OCI-LY7 (cell line): ENCODE measurements at regions not wholly inside any gene's neighbourhood (a gene's known extent, or its start where the extent isn't known, plus 50 kb on each side); places are given as distances from the start of the nearest gene placed in this dataset.

Experiments used
- BruUV-seq: library from RNA; stranded (reverse); fragments of 400-500 nt; replicated peaks from 2 replicates; lab custom pipeline; 2021; lab: Mats Ljungman, UMichigan
- CTCF ChIA-PET: fragments of 300-600 bp; sonication (Branson Sonifier 250); formaldehyde crosslinking; loops from one replicate; lab custom pipeline; 2022; ENCODE audit warnings: antibody characterized with exemption; ENCODE audit not compliant: unreplicated experiment; lab: Charles Lee
- POLR2A ChIA-PET: fragments of 300-600 bp; sonication (Branson Sonifier 250); formaldehyde crosslinking; loops from one replicate; lab custom pipeline; 2022; ENCODE audit warnings: antibody characterized with exemption; lab: Charles Lee
- DNase-seq: peaks from one replicate; pipeline ENCODE4 v3.0.0-alpha.2; 2015; ENCODE audit warnings: low spot score
- H2AFZ ChIP-seq: fragments of 200-600 bp; sonication (generic), shearing (Covaris generic); 2 replicates; pipeline ENCODE4 v1.6.1; 2014; ENCODE audit warnings: mild to moderate bottlenecking, antibody characterized with exemption, low read length, moderate library complexity
- H3K27ac ChIP-seq: fragments of 200-600 bp; sonication (generic); 2 replicates; pipeline ENCODE4 v1.5.1; 2014; ENCODE audit warnings: mixed run types, low read depth, mild to moderate bottlenecking, moderate library complexity, low read length, inconsistent platforms; ENCODE audit not compliant: poor library complexity, severe bottlenecking
- H3K36me3 ChIP-seq: fragments of 200-600 bp; sonication (generic); 2 replicates; pipeline ENCODE4 v1.6.1; 2014; ENCODE audit warnings: mild to moderate bottlenecking, antibody characterized with exemption, low read length, moderate library complexity, mixed read lengths; ENCODE audit not compliant: insufficient read depth
- H3K4me1 ChIP-seq: fragments of 200-600 bp; sonication (generic); 2 replicates; pipeline ENCODE4 v1.5.1; 2014; ENCODE audit warnings: mild to moderate bottlenecking, low read length; ENCODE audit not compliant: insufficient read depth, poor library complexity, severe bottlenecking
- H3K4me2 ChIP-seq: fragments of 200-600 bp; sonication (generic); 2 replicates; pipeline ENCODE4 v1.6.1; 2014; ENCODE audit warnings: mild to moderate bottlenecking, low read length
- H3K4me3 ChIP-seq: fragments of 200-600 bp; sonication (generic); 2 replicates; pipeline ENCODE4 v1.5.1; 2014; ENCODE audit warnings: mild to moderate bottlenecking, low read depth, low read length; ENCODE audit not compliant: poor library complexity, severe bottlenecking
- H3K79me2 ChIP-seq: fragments of 200-600 bp; sonication (generic); 2 replicates; pipeline ENCODE4 v1.6.1; 2016; ENCODE audit warnings: low read depth, mild to moderate bottlenecking, low read length, moderate library complexity, mixed read lengths; ENCODE audit not compliant: insufficient read depth
- H3K9me2 ChIP-seq: fragments of 200-600 bp; sonication (generic); 2 replicates; pipeline ENCODE4 v1.6.1; 2016; ENCODE audit warnings: mild to moderate bottlenecking, low read length, mixed read lengths; ENCODE audit not compliant: insufficient read depth
- H3K9me3 ChIP-seq: fragments of 200-600 bp; sonication (generic); 2 replicates; pipeline ENCODE4 v1.6.1; 2014; ENCODE audit warnings: mild to moderate bottlenecking, mixed run types, low read length, mixed read lengths
- H4K20me1 ChIP-seq: fragments of 200-600 bp; sonication (generic); 2 replicates; pipeline ENCODE4 v1.6.1; 2014; ENCODE audit warnings: mild to moderate bottlenecking, antibody characterized with exemption, low read length, moderate library complexity, mixed read lengths; ENCODE audit not compliant: insufficient read depth
- CTCF ChIP-seq: fragments of 200-600 bp; sonication (generic); conservative IDR thresholded peaks from 2 replicates; pipeline ENCODE4 v1.5.1; 2014; ENCODE audit warnings: mild to moderate bottlenecking, antibody characterized with exemption, low read length, moderate library complexity, mixed read lengths
- EZH2phosphoT487 ChIP-seq: fragments of 200-600 bp; sonication (generic); IDR thresholded peaks from 2 replicates; pipeline ENCODE4 v1.6.1; 2018; ENCODE audit warnings: low read depth, borderline replicate concordance, mild to moderate bottlenecking, mixed run types, antibody characterized with exemption, low read length, moderate library complexity, mixed read lengths
- intact Hi-C: fragments of 100-400 bp; cut with micrococcal nuclease; formaldehyde crosslinking; loops from one replicate; pipeline ENCODE4 v1.10.0; 2022; ENCODE audit not compliant: unreplicated experiment

- H3K4me2 ChIP-seq: no peak overlapping the region
- intact Hi-C loops: no loop called here
- no peaks in the 10 kb centered on the region for H4K20me1 ChIP-seq
- H3K27ac ChIP-seq: no peak overlapping the region
- H3K4me1 ChIP-seq: no peaks in the 10 kb centered on the region
- ChIA-PET POLR2A (interaction anchor here (0.6 to 0.8 kb wide), 4 partner anchors 16 to 512 kb away, joined by 3 to 5 read pairs (median 3); no protein-coding TSS in a partner anchor), CTCF (no interaction called here)
- H3K9me3 ChIP-seq: no peaks in the 10 kb centered on the region
- H3K79me2 ChIP-seq: no peaks in the 10 kb centered on the region
- H3K36me3 ChIP-seq: no peaks in the 10 kb centered on the region
- no peak for TF ChIP-seq CTCF
- no peak for TF ChIP-seq EZH2phosphoT487
- no peak for DNase-seq
- H3K4me3 ChIP-seq: no peak overlapping the region
- no peaks in the 10 kb centered on the region for H3K9me2 ChIP-seq
- H2AFZ ChIP-seq: no peak overlapping the region
- BruUV-seq: no TSS peak
Measured at GRCh38 chr12:24573621-24574020, 375.3 kb downstream of the BCAT1 start.

GRCh38 chr12:24565300-24565699 lies 383.6 kb downstream of the BCAT1 start:
- ChIA-PET POLR2A (interaction anchor here (0.5 to 0.6 kb wide), 3 partner anchors 24 to 1894 kb away, joined by 3 to 4 read pairs (median 3); no protein-coding TSS in a partner anchor), CTCF (no interaction called here)
- Histone ChIP-seq H3K36me3 (no peaks in the 10 kb centered on the region), H3K4me1 (no peaks in the 10 kb centered on the region), H3K9me2 (no peaks in the 10 kb centered on the region), H3K27ac (no peak overlapping the region), H4K20me1 (no peaks in the 10 kb centered on the region), H3K4me3 (no peak overlapping the region), H3K79me2 (no peaks in the 10 kb centered on the region), H2AFZ (no peak overlapping the region), H3K9me3 (no peaks in the 10 kb centered on the region), H3K4me2 (no peak overlapping the region)
- intact Hi-C loops: no loop called here
- no peak for TF ChIP-seq CTCF
- no peak for TF ChIP-seq EZH2phosphoT487
- DNase-seq: no peak
- no TSS peak for BruUV-seq

- H4K20me1 ChIP-seq: no peaks in the 10 kb centered on the region
- no peak overlapping the region for H2AFZ ChIP-seq
- intact Hi-C loops: no loop called here
- no peak overlapping the region for H3K4me3 ChIP-seq
- H3K79me2 ChIP-seq: no peaks in the 10 kb centered on the region
- no peaks in the 10 kb centered on the region for H3K9me2 ChIP-seq
- ChIA-PET POLR2A (interaction anchor here (0.7 kb wide), 1 partner anchor 15 kb away, joined by 3 read pairs; no protein-coding TSS in a partner anchor), CTCF (no interaction called here)
- BruUV-seq: no TSS peak
- no peaks in the 10 kb centered on the region for H3K4me1 ChIP-seq
- no peaks in the 10 kb centered on the region for H3K9me3 ChIP-seq
- no peak for TF ChIP-seq CTCF
- TF ChIP-seq EZH2phosphoT487: no peak
- no peak overlapping the region for H3K4me2 ChIP-seq
- no peak for DNase-seq
- H3K36me3 ChIP-seq: no peaks in the 10 kb centered on the region
- H3K27ac ChIP-seq: no peak overlapping the region
Measured at GRCh38 chr12:24562771-24563431, 386.0 kb downstream of the BCAT1 start.
